CD14-positive monocyte (primary cell): ENCODE measurements at regions not wholly inside any gene's neighbourhood (a gene's known extent, or its start where the extent isn't known, plus 50 kb on each side); places are given as distances from the start of the nearest gene placed in this dataset.

Source experiments
- DNase-seq, 3 donors: peaks; one replicate each; pipeline ENCODE4 v3.0.0-alpha.2; 2011 to 2022
- H2AFZ ChIP-seq: 2 replicates; pipeline ENCODE4 v1.6.0; 2012; ENCODE audit warnings: mild to moderate bottlenecking, low read depth, low read length, inconsistent platforms; ENCODE audit not compliant: insufficient read depth, poor library complexity, severe bottlenecking
- H3K27ac ChIP-seq, 2 donors: 1 replicate in 1 of 2; 2 replicates in 1 of 2; pipeline ENCODE4 v1.5.1; 2012 to 2013; ENCODE audit warnings: low read length in 2 of 2, control low read depth in 1 of 2, inconsistent platforms in 1 of 2, low read depth in 1 of 2, mild to moderate bottlenecking in 1 of 2
- H3K27me3 ChIP-seq, 2 donors: one replicate each; pipeline versions ENCODE4 v1.6.0 to v1.6.1; 2011 to 2013; ENCODE audit warnings: low read length in 2 of 2; ENCODE audit not compliant: control insufficient read depth in 2 of 2, insufficient read depth in 2 of 2
- H3K36me3 ChIP-seq, 2 donors: replicated peaks in 1 of 2; 1 replicate in 1 of 2; 2 replicates in 1 of 2; pipeline versions ENCODE4 v1.5.1 to v1.6.1; 2012 to 2013; ENCODE audit warnings: low read length in 2 of 2, control low read depth in 1 of 2, inconsistent platforms in 1 of 2, mild to moderate bottlenecking in 1 of 2; ENCODE audit not compliant: insufficient read depth in 2 of 2, control insufficient read depth in 1 of 2
- H3K4me1 ChIP-seq, 2 donors: 1 replicate in 1 of 2; 2 replicates in 1 of 2; pipeline versions ENCODE4 v1.5.1 to v1.6.1; 2012 to 2013; ENCODE audit warnings: low read length in 2 of 2, control low read depth in 1 of 2, inconsistent platforms in 1 of 2, mild to moderate bottlenecking in 1 of 2, moderate library complexity in 1 of 2; ENCODE audit not compliant: insufficient read depth in 2 of 2, control insufficient read depth in 1 of 2
- H3K4me2 ChIP-seq: replicated peaks from 2 replicates; pipeline ENCODE3; 2012; ENCODE audit warnings: low read length, moderate library complexity, mild to moderate bottlenecking; ENCODE audit not compliant: poor library complexity, severe bottlenecking; ENCODE audit errors: extremely low read depth
- H3K4me3 ChIP-seq, 3 experiments: fragments of 200-600 bp in 1 of 3; sonication (generic) in 1 of 3; replicated peaks in 1 of 3; 1 replicate in 2 of 3; 2 replicates in 1 of 3; pipeline ENCODE4 v1.5.1; 2011 to 2013; ENCODE audit warnings: low read length in 3 of 3, mild to moderate bottlenecking in 3 of 3, control low read depth in 2 of 3, low read depth in 2 of 3, inconsistent platforms in 1 of 3, moderate library complexity in 1 of 3
- H3K79me2 ChIP-seq: 2 replicates; pipeline ENCODE4 v1.6.0; 2012; ENCODE audit warnings: mild to moderate bottlenecking, control low read depth, inconsistent platforms, low read length, moderate library complexity; ENCODE audit not compliant: insufficient read depth
- H3K9ac ChIP-seq: 2 replicates; pipeline ENCODE4 v1.6.0; 2017; ENCODE audit warnings: low read length, mild to moderate bottlenecking; ENCODE audit not compliant: insufficient read depth, poor library complexity, severe bottlenecking
- H3K9me3 ChIP-seq, 2 donors: replicated peaks in 1 of 2; 1 replicate in 1 of 2; 2 replicates in 1 of 2; pipeline versions ENCODE4 v1.5.1 to v1.6.1; 2012 to 2013; ENCODE audit warnings: low read length in 2 of 2, control low read depth in 1 of 2; ENCODE audit not compliant: control insufficient read depth in 1 of 2, insufficient read depth in 1 of 2
- H4K20me1 ChIP-seq: 2 replicates; pipeline ENCODE4 v1.6.0; 2012; ENCODE audit warnings: mild to moderate bottlenecking, low read length, control low read depth, moderate library complexity; ENCODE audit not compliant: insufficient read depth
- H3K27ac Mint-ChIP-seq, 7 donors: one replicate each; pipeline ENCODE4 v1.8.0; 2020; ENCODE audit warnings: mild to moderate bottlenecking in 7 of 7, mixed read lengths in 7 of 7, moderate library complexity in 6 of 7, inconsistent platforms in 2 of 7
- H3K27me3 Mint-ChIP-seq, 3 donors: one replicate each; pipeline ENCODE4 v1.8.0; 2021 to 2022; ENCODE audit warnings: low read depth in 3 of 3, mild to moderate bottlenecking in 3 of 3, mixed read lengths in 3 of 3, moderate library complexity in 3 of 3, inconsistent platforms in 1 of 3
- H3K36me3 Mint-ChIP-seq, 2 donors: one replicate each; pipeline ENCODE4 v1.8.0; 2020; ENCODE audit warnings: mixed read lengths in 2 of 2, inconsistent platforms in 1 of 2, mild to moderate bottlenecking in 1 of 2
- H3K4me1 Mint-ChIP-seq: one replicate; pipeline ENCODE4 v1.8.0; 2020; ENCODE audit warnings: mild to moderate bottlenecking, mixed read lengths
- H3K4me3 Mint-ChIP-seq, 2 donors: one replicate each; pipeline ENCODE4 v1.8.0; 2020; ENCODE audit warnings: mild to moderate bottlenecking in 2 of 2, mixed read lengths in 2 of 2, moderate library complexity in 1 of 2
- H3K9me3 Mint-ChIP-seq, 7 donors: one replicate each; pipeline ENCODE4 v1.8.0; 2020 to 2022; ENCODE audit warnings: mixed read lengths in 7 of 7, mild to moderate bottlenecking in 6 of 7, moderate library complexity in 6 of 7, inconsistent platforms in 2 of 7
- WGBS: methylation state at CpG from one replicate; pipeline ENCODE4 v1.1.5; 2013; ENCODE audit warnings: missing lambda C conversion rate; ENCODE audit not compliant: insufficient coverage; 5-methylcytosine and 5-hydroxymethylcytosine counted together
- intact Hi-C, 2 donors: fragments of 100-400 bp; cut with micrococcal nuclease; formaldehyde crosslinking; loops; one replicate each; pipeline versions ENCODE4 v1.15.0 to v1.15.1; 2023
- TF ChIP-seq, protein P1 (sequence below): fragments of 200-600 bp; IDR thresholded peaks from one replicate; pipeline ENCODE4 v1.8.0; 2022; ENCODE audit warnings: antibody characterized with exemption, mild to moderate bottlenecking

DNA sequence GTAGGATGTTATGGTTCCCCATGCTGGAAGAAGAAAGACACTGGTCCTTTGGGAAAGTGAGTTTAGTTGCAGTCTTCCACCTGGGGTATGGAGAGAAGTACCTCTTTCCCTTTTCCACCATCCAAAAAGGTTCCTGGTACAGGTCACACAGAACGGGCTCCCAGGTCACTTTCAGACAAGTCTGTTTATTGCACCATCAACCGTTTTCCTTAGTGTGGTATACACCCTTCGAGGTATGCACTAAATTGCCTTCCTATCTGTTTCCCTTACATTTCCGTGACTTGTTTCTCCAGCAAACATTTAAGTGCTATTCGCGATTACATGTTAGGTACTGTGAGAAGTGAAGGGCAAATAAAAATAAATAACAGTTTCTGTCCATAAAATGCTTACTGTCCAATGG, 185.1 kb downstream of the ARL4A start:
- H2AFZ ChIP-seq: no peak overlapping the region

DNA sequence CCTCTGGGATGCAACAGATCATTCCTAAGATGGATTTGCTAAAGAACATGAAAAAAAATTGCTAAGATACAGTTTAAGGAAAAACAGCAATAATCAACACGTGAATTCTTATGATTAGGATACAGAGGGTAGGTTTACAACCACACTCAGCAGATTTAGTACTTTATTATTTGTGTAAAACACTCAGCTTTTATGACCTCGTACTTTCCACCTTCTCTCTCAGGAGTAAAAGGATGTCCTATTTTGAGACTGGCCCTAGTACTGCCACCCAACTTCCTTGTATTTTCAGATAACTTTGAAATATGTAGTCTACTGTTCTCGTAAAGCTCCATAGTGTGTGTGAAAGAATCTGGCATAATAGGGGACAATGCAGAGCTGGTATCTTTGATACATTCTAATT, 186.1 kb downstream of the ARL4A start:
- Mint-ChIP-seq H3K27ac (no peak overlapping the region), H3K4me1 (no peaks in the 10 kb centered on the region), H3K9me3 (peaks cover 0 to 8% (median 0%) of the 10 kb centered on the region in 7 donors), H3K4me3 (no peak overlapping the region), H3K27me3 (peaks cover 0 to 2% (median 0%) of the 10 kb centered on the region in 3 donors), H3K36me3 (no peaks in the 10 kb centered on the region)
- Histone ChIP-seq H3K27me3 (no peaks in the 10 kb centered on the region), H3K79me2 (no peaks in the 10 kb centered on the region), H2AFZ (no peak overlapping the region), H3K27ac (no peak overlapping the region), H3K4me2 (no peak overlapping the region), H3K4me3 (no peak overlapping the region), H3K9me3 (no peaks in the 10 kb centered on the region), H4K20me1 (no peaks in the 10 kb centered on the region), H3K9ac (no peak overlapping the region), H3K4me1 (no peaks in the 10 kb centered on the region), H3K36me3 (no peaks in the 10 kb centered on the region)
- TF ChIP-seq, protein P1, sequence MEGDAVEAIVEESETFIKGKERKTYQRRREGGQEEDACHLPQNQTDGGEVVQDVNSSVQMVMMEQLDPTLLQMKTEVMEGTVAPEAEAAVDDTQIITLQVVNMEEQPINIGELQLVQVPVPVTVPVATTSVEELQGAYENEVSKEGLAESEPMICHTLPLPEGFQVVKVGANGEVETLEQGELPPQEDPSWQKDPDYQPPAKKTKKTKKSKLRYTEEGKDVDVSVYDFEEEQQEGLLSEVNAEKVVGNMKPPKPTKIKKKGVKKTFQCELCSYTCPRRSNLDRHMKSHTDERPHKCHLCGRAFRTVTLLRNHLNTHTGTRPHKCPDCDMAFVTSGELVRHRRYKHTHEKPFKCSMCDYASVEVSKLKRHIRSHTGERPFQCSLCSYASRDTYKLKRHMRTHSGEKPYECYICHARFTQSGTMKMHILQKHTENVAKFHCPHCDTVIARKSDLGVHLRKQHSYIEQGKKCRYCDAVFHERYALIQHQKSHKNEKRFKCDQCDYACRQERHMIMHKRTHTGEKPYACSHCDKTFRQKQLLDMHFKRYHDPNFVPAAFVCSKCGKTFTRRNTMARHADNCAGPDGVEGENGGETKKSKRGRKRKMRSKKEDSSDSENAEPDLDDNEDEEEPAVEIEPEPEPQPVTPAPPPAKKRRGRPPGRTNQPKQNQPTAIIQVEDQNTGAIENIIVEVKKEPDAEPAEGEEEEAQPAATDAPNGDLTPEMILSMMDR: no peak
- no CpG with 5 or more reads among the region's 3 CpGs for WGBS
- no peak for DNase-seq
- intact Hi-C loops: no loop called here

More for the DNA sequence above, 185.1 kb downstream of the ARL4A start:
- Histone ChIP-seq H3K36me3 (no peaks in the 10 kb centered on the region), H3K79me2 (no peaks in the 10 kb centered on the region), H3K27me3 (no peaks in the 10 kb centered on the region), H3K4me1 (no peaks in the 10 kb centered on the region), H3K4me3 (no peak overlapping the region), H3K9me3 (no peaks in the 10 kb centered on the region), H3K27ac (no peak overlapping the region), H3K4me2 (no peak overlapping the region), H4K20me1 (no peaks in the 10 kb centered on the region), H3K9ac (no peak overlapping the region)
- no peaks in the 10 kb centered on the region for H3K4me1 Mint-ChIP-seq
- TF ChIP-seq, protein P1: no peak
- DNase-seq: no peak
- H3K27me3 Mint-ChIP-seq: peaks cover 0 to 2% (median 0%) of the 10 kb centered on the region in 3 donors
- intact Hi-C loops: no loop called here
- H3K36me3 Mint-ChIP-seq: no peaks in the 10 kb centered on the region
- no peak overlapping the region for H3K27ac Mint-ChIP-seq
- H3K4me3 Mint-ChIP-seq: no peak overlapping the region
- 90% methylated on average over 2 of the region's 6 CpGs for WGBS
- peaks cover 0 to 6% (median 0%) of the 10 kb centered on the region in 7 donors for H3K9me3 Mint-ChIP-seq
